ENCODE measurements at regions not wholly inside any gene's neighbourhood (a gene's known extent, or its start where the extent isn't known, plus 50 kb on each side); places are given as distances from the start of the nearest gene placed in this dataset.

GRCh38 chr12:129971721-129972120, 67.9 kb upstream of the TMEM132D start:
- TF ChIP-seq, protein P1, sequence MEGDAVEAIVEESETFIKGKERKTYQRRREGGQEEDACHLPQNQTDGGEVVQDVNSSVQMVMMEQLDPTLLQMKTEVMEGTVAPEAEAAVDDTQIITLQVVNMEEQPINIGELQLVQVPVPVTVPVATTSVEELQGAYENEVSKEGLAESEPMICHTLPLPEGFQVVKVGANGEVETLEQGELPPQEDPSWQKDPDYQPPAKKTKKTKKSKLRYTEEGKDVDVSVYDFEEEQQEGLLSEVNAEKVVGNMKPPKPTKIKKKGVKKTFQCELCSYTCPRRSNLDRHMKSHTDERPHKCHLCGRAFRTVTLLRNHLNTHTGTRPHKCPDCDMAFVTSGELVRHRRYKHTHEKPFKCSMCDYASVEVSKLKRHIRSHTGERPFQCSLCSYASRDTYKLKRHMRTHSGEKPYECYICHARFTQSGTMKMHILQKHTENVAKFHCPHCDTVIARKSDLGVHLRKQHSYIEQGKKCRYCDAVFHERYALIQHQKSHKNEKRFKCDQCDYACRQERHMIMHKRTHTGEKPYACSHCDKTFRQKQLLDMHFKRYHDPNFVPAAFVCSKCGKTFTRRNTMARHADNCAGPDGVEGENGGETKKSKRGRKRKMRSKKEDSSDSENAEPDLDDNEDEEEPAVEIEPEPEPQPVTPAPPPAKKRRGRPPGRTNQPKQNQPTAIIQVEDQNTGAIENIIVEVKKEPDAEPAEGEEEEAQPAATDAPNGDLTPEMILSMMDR (IDR thresholded peaks at IDR 0.05; ENCODE audit: insufficient read depth, low read depth, low read length) = no peak
- no peak for TF ChIP-seq EZH2 (IDR thresholded peaks at IDR 0.05; ENCODE audit: insufficient read depth, low read length)
